DOHH2 (cell line): ENCODE measurements at regions not wholly inside any gene's neighbourhood (a gene's known extent, or its start where the extent isn't known, plus 50 kb on each side); places are given as distances from the start of the nearest gene placed in this dataset.

Source experiments
- H3F3A ChIP-seq: fragments of 200-600 bp; sonication (generic), shearing (Covaris generic); 2 replicates; pipeline ENCODE4 v1.6.0; 2016; ENCODE audit warnings: antibody characterized with exemption, mild to moderate bottlenecking; ENCODE audit not compliant: control insufficient read depth, insufficient read depth
- H3K27ac ChIP-seq: fragments of 200-600 bp; sonication (generic); 2 replicates; pipeline ENCODE4 v1.5.1; 2014; ENCODE audit warnings: low read depth, mild to moderate bottlenecking, low read length, moderate library complexity
- H3K27me3 ChIP-seq: fragments of 200-600 bp; sonication (generic); 2 replicates; pipeline ENCODE4 v1.6.1; 2014; ENCODE audit warnings: mild to moderate bottlenecking, low read length, mixed read lengths; ENCODE audit not compliant: control insufficient read depth
- H3K36me3 ChIP-seq: fragments of 200-600 bp; sonication (generic); 2 replicates; pipeline ENCODE4 v1.6.1; 2014; ENCODE audit warnings: mild to moderate bottlenecking, low read length, moderate library complexity, mixed read lengths; ENCODE audit not compliant: control insufficient read depth
- H3K4me1 ChIP-seq: fragments of 200-600 bp; sonication (generic); 2 replicates; pipeline ENCODE4 v1.6.1; 2014; ENCODE audit warnings: mild to moderate bottlenecking, low read length, mixed read lengths; ENCODE audit not compliant: control insufficient read depth
- H3K4me2 ChIP-seq: fragments of 200-600 bp; sonication (generic); 2 replicates; pipeline ENCODE4 v1.6.0; 2014; ENCODE audit warnings: mild to moderate bottlenecking, low read length, moderate library complexity
- H3K4me3 ChIP-seq: fragments of 200-600 bp; sonication (generic); 2 replicates; pipeline ENCODE4 v1.5.1; 2014; ENCODE audit warnings: mild to moderate bottlenecking, low read length, mixed read lengths
- H3K79me2 ChIP-seq: fragments of 200-600 bp; sonication (generic); 2 replicates; pipeline ENCODE4 v1.6.1; 2014; ENCODE audit warnings: mild to moderate bottlenecking, low read length, mixed read lengths; ENCODE audit not compliant: control insufficient read depth
- H3K9me2 ChIP-seq: fragments of 200-600 bp; sonication (generic); replicated peaks from 2 replicates; pipeline ENCODE4 v1.6.1; 2014; ENCODE audit warnings: mild to moderate bottlenecking, low read length, mixed read lengths; ENCODE audit not compliant: control insufficient read depth
- H3K9me3 ChIP-seq: fragments of 200-600 bp; sonication (generic); 2 replicates; pipeline ENCODE4 v1.6.1; 2014; ENCODE audit warnings: antibody characterized with exemption, low read length, mixed read lengths; ENCODE audit not compliant: control insufficient read depth, insufficient read depth
- H4K20me1 ChIP-seq: fragments of 200-600 bp; sonication (generic); 2 replicates; pipeline ENCODE4 v1.6.0; 2014; ENCODE audit warnings: low read depth, mild to moderate bottlenecking, antibody characterized with exemption, low read length, moderate library complexity; ENCODE audit not compliant: control insufficient read depth, insufficient read depth
- CTCF ChIP-seq: fragments of 200-600 bp; sonication (generic); IDR thresholded peaks from one replicate; pipeline ENCODE4 v1.5.1; 2014; ENCODE audit warnings: antibody characterized with exemption, mild to moderate bottlenecking, low read depth, low read length; ENCODE audit not compliant: poor library complexity, severe bottlenecking
- EZH2phosphoT487 ChIP-seq: fragments of 200-600 bp; sonication (generic); IDR thresholded peaks from 2 replicates; pipeline ENCODE4 v1.6.1; 2017; ENCODE audit warnings: borderline replicate concordance, mild to moderate bottlenecking, antibody characterized with exemption, low read length, moderate library complexity, mixed read lengths

- Histone ChIP-seq H3K36me3 (no peaks in the 10 kb centered on the region), H3K27ac (no peak overlapping the region), H3F3A (no peaks in the 10 kb centered on the region), H3K9me2 (no peaks in the 10 kb centered on the region), H3K4me2 (no peak overlapping the region), H3K27me3 (no peaks in the 10 kb centered on the region), H3K4me1 (no peaks in the 10 kb centered on the region), H3K9me3 (no peaks in the 10 kb centered on the region), H3K79me2 (no peaks in the 10 kb centered on the region), H3K4me3 (no peak overlapping the region), H4K20me1 (no peaks in the 10 kb centered on the region)
- TF ChIP-seq CTCF (no peak), EZH2phosphoT487 (no peak)
Measured at GRCh38 chr18:44466997-44467396, 213.7 kb upstream of the SETBP1 start.

- no peaks in the 10 kb centered on the region for H4K20me1 ChIP-seq
- no peak overlapping the region for H3K4me2 ChIP-seq
- H3K36me3 ChIP-seq: no peaks in the 10 kb centered on the region
- no peaks in the 10 kb centered on the region for H3K79me2 ChIP-seq
- H3K9me3 ChIP-seq: no peaks in the 10 kb centered on the region
- no peak overlapping the region for H3K27ac ChIP-seq
- H3K27me3 ChIP-seq: no peaks in the 10 kb centered on the region
- no peaks in the 10 kb centered on the region for H3F3A ChIP-seq
- no peaks in the 10 kb centered on the region for H3K4me1 ChIP-seq
- no peak overlapping the region for H3K4me3 ChIP-seq
- TF ChIP-seq EZH2phosphoT487 (no peak), CTCF (no peak)
- H3K9me2 ChIP-seq: no peaks in the 10 kb centered on the region
Measured at GRCh38 chr18:44467718-44468117, 213.0 kb upstream of the SETBP1 start.

GRCh38 chr18:44473394-44474066 lies 207.2 kb upstream of the SETBP1 start:
- Histone ChIP-seq H3K79me2 (no peaks in the 10 kb centered on the region), H3F3A (no peaks in the 10 kb centered on the region), H4K20me1 (no peaks in the 10 kb centered on the region), H3K36me3 (no peaks in the 10 kb centered on the region), H3K4me3 (no peak overlapping the region), H3K9me2 (no peaks in the 10 kb centered on the region), H3K4me1 (no peaks in the 10 kb centered on the region), H3K27ac (no peak overlapping the region), H3K9me3 (no peaks in the 10 kb centered on the region; the same call in 1 of the 2 replicates), H3K27me3 (no peaks in the 10 kb centered on the region), H3K4me2 (no peak overlapping the region)
- TF ChIP-seq CTCF (no peak), EZH2phosphoT487 (no peak)
